ENCODE measurements at regions not wholly inside any gene's neighbourhood (a gene's known extent, or its start where the extent isn't known, plus 50 kb on each side); places are given as distances from the start of the nearest gene placed in this dataset.

DNA sequence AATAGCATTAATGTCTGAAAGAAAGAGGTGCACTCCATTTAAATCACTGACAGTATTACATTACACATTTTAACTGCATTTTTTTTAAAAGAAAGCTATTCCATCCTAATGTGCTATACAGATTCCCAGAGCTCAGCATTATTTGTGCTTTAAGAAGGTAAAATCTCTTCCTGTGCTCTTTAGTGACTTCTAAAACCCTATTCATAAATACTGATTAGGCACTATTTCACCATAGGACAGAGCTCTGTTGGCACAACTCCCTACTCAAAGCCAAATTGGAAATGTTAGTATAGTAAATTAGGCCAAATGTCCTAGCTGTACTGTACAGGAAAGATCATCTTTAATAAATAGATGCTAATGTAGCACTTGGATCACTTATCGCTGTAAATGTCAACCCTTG is 262.5 kb downstream of the TUSC1 start:
- no peak overlapping the region for H3K27ac ChIP-seq (ENCODE audit: control insufficient read depth, insufficient read depth, low read length)
- H3K4me3 ChIP-seq (ENCODE audit: control insufficient read depth in 2 of 3, extremely low read depth in 1 of 3, insufficient read depth in 2 of 3, low read depth in 1 of 3, low read length in 3 of 3): no peak overlapping the region
- dilution Hi-C loops (cut with MboI; ENCODE audit: extremely low pct_ligation_motif_present, low sequenced_read_pairs): no loop called here
- H3K27me3 ChIP-seq (ENCODE audit: control insufficient read depth, extremely low read depth, insufficient read depth, low read length): no peaks in the 10 kb centered on the region
- TF ChIP-seq CTCF (optimal IDR thresholded peaks at IDR 0.05 in 1 of 3, IDR thresholded peaks at IDR 0.05 in 1 of 3, conservative IDR thresholded peaks at IDR 0.05 in 1 of 3; ENCODE audit: extremely low read depth in 1 of 3, insufficient read depth in 2 of 3, low read length in 3 of 3) (no peak), EZH2 (IDR thresholded peaks at IDR 0.05; ENCODE audit: low read length) (no peak)
- H3K9me1 ChIP-seq (ENCODE audit: control insufficient read depth, extremely low read depth, insufficient read depth, low read length): no peaks in the 10 kb centered on the region
- H3K9ac ChIP-seq (ENCODE audit: control insufficient read depth, extremely low read depth, insufficient read depth, low read length): no peak overlapping the region
- no peak overlapping the region for H2AFZ ChIP-seq (ENCODE audit: control insufficient read depth, low read length)
- H3K9me3 ChIP-seq (ENCODE audit: control insufficient read depth, low read depth, low read length): no peaks in the 10 kb centered on the region
- FAIRE-seq (no peak), DNase-seq (ENCODE audit: low read depth, low spot score) (no peak)
- no peaks in the 10 kb centered on the region for H4K20me1 ChIP-seq (ENCODE audit: control insufficient read depth, extremely low read depth, insufficient read depth, low read length)
- no peaks in the 10 kb centered on the region for H3K79me2 ChIP-seq (ENCODE audit: control insufficient read depth, insufficient read depth, low read length)
- H3K36me3 ChIP-seq (ENCODE audit: control insufficient read depth in 2 of 2, extremely low read depth in 1 of 2, insufficient read depth in 2 of 2, low read length in 2 of 2): no peaks in the 10 kb centered on the region
- H3K4me2 ChIP-seq (ENCODE audit: control insufficient read depth, extremely low read depth, insufficient read depth, low read depth, low read length): no peak overlapping the region
- no peaks in the 10 kb centered on the region for H3K4me1 ChIP-seq (ENCODE audit: control insufficient read depth, extremely low read depth, insufficient read depth, low read length)

- Histone ChIP-seq H3K4me1 (ENCODE audit: control insufficient read depth, extremely low read depth, insufficient read depth, low read length) (no peaks in the 10 kb centered on the region), H3K79me2 (ENCODE audit: control insufficient read depth, insufficient read depth, low read length) (no peaks in the 10 kb centered on the region), H3K4me3 (ENCODE audit: control insufficient read depth in 2 of 3, extremely low read depth in 1 of 3, insufficient read depth in 2 of 3, low read depth in 1 of 3, low read length in 3 of 3) (no peak overlapping the region), H3K9me3 (ENCODE audit: control insufficient read depth, low read depth, low read length) (no peaks in the 10 kb centered on the region), H3K9me1 (ENCODE audit: control insufficient read depth, extremely low read depth, insufficient read depth, low read length) (no peaks in the 10 kb centered on the region), H3K27ac (ENCODE audit: control insufficient read depth, insufficient read depth, low read length) (no peak overlapping the region), H3K36me3 (ENCODE audit: control insufficient read depth in 2 of 2, extremely low read depth in 1 of 2, insufficient read depth in 2 of 2, low read length in 2 of 2) (no peaks in the 10 kb centered on the region), H2AFZ (ENCODE audit: control insufficient read depth, low read length) (no peak overlapping the region), H3K4me2 (ENCODE audit: control insufficient read depth, extremely low read depth, insufficient read depth, low read depth, low read length) (no peak overlapping the region), H4K20me1 (ENCODE audit: control insufficient read depth, extremely low read depth, insufficient read depth, low read length) (no peaks in the 10 kb centered on the region), H3K27me3 (ENCODE audit: control insufficient read depth, extremely low read depth, insufficient read depth, low read length) (no peaks in the 10 kb centered on the region), H3K9ac (ENCODE audit: control insufficient read depth, extremely low read depth, insufficient read depth, low read length) (no peak overlapping the region)
- dilution Hi-C loops (cut with MboI; ENCODE audit: extremely low pct_ligation_motif_present, low sequenced_read_pairs): no loop called here
- no peak for TF ChIP-seq CTCF (optimal IDR thresholded peaks at IDR 0.05 in 1 of 3, IDR thresholded peaks at IDR 0.05 in 1 of 3, conservative IDR thresholded peaks at IDR 0.05 in 1 of 3; ENCODE audit: extremely low read depth in 1 of 3, insufficient read depth in 2 of 3, low read length in 3 of 3)
- TF ChIP-seq EZH2 (IDR thresholded peaks at IDR 0.05; ENCODE audit: low read length): no peak
- DNase-seq (ENCODE audit: low read depth, low spot score) (no peak), FAIRE-seq (no peak)
Observed at GRCh38 chr9:25412646-25413045, 265.6 kb downstream of the TUSC1 start.
